SK-N-MC (cell line): ENCODE measurements at regions not wholly inside any gene's neighbourhood (a gene's known extent, or its start where the extent isn't known, plus 50 kb on each side); places are given as distances from the start of the nearest gene placed in this dataset.

Experiments
- EZH2 ChIP-seq: fragments of 200-600 bp; sonication (generic); IDR thresholded peaks from one replicate; pipeline ENCODE4 v1.6.1; 2017; ENCODE audit warnings: antibody characterized with exemption
- FOXP2 ChIP-seq: optimal IDR thresholded peaks from 2 replicates; pipeline ENCODE3; 2011; ENCODE audit warnings: mild to moderate bottlenecking, moderate library complexity; ENCODE audit not compliant: insufficient read depth; ENCODE audit errors: extremely low read length, control extremely low read depth
- POLR2AphosphoS5 ChIP-seq: IDR thresholded peaks from 2 replicates; pipeline ENCODE4 v1.6.1; 2012; ENCODE audit warnings: mild to moderate bottlenecking, low read depth, low read length, borderline replicate concordance

DNA sequence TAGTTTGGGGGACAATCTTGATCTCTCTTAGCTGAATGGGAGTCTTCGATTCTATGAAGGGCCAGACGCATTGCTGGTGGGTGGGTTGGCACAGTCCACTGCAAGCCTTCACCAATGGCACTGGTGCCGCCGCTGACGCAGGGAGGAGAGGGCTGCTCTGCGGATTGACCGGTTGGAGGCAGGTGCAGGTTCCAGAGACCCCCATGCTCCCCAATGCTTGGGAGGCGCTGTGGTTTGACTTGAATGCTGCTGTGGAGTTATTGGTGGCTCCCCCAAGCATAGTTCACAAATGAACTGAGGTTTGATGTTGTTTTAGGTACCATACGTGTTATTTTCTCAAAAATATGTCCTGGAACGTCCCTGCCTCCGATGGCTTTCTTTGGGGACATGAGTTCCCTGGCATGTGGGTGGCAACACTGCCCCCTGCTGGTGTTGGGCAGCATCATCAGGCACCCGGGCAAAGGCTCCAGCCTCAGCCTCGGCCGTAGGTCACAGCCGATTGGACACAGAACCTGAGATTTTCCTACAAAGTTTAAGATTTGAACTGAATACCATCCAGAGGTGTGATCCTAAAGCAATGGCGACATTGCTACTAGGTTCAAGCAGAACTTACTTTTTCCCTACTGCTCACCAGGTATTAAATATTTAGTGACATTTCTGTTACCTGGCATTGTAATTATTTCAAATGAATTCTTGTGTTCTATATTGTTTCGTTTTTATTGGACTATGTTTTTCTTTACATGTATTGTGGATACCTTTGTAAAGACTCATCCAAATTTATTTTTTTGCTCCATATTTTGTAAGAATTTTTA is 95.5 kb downstream of the ANKRD10 start:
- TF ChIP-seq EZH2 (no peak), POLR2AphosphoS5 (no peak), FOXP2 (no peak)
